Fibroblast of mammary gland (primary cell): ENCODE measurements at regions not wholly inside any gene's neighbourhood (a gene's known extent, or its start where the extent isn't known, plus 50 kb on each side); places are given as distances from the start of the nearest gene placed in this dataset.
A peak's percentile ranks its signal among the peaks of the same experiment; 100 is the strongest.

Experiments
- DNase-seq: peaks from one replicate; pipeline ENCODE4 v3.0.0-alpha.2; 2010; ENCODE audit warnings: low read depth
- H3K4me3 ChIP-seq: 2 replicates; pipeline ENCODE4 v1.5.1; 2011; ENCODE audit warnings: low read depth, mild to moderate bottlenecking, low read length, moderate library complexity; ENCODE audit not compliant: control insufficient read depth
- CTCF ChIP-seq: conservative IDR thresholded peaks from 2 replicates; pipeline ENCODE4 v1.5.1; 2011; ENCODE audit warnings: low read depth, low read length, inconsistent platforms; ENCODE audit not compliant: control insufficient read depth, insufficient read depth

- no peak for TF ChIP-seq CTCF
- no peak overlapping the region for H3K4me3 ChIP-seq
- DNase-seq = no peak
Observed at GRCh38 chr6:154917941-154918340, 77.2 kb upstream of the TIAM2 start.

DNA sequence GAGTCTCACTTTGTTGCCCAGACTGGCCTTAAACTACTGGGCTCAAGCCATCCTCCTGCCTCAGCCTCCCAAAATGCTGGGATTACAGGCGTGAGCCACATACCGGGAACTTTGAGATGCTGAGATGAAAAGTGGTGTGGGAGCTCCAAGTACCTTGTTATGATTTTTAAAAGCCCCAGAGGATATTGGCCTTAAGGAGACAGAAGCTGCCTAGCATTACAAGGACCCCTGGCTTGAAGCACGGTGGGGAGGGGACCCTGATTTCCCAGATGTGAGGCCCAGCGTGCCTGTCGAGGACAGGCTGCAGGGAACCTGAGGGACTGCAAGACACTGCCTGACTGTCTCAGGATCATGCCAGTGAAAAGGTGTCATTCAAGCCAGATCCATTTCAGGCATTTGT lies 75.3 kb upstream of the TIAM2 start:
- no peak for DNase-seq
- no peak overlapping the region for H3K4me3 ChIP-seq
- TF ChIP-seq CTCF = no peak

GRCh38 chr6:154920495-154921200 lies 74.5 kb upstream of the TIAM2 start:
- DNase-seq = peak; percentile 11
- no peak overlapping the region for H3K4me3 ChIP-seq
- TF ChIP-seq CTCF = no peak

DNA sequence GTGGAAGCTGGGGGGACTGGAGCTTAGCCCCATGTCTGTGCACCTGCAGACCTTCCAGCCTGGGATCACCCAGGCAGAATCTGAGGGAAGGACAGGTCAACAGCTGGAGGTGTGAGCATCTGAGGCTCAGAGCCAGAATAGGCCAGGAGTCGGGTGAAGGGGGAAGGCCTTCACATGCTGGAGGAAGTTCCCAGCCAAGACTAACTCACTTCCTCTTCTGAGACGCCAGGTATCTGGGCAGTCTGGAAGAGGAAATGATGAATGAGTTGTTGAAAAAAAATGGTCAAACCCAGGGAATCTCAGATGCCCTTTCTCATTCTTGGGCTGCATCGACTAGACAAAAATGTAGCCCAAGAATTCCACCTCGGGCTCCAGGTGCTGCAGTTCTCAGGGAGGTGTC lies 73.6 kb upstream of the TIAM2 start:
- no peak for DNase-seq
- TF ChIP-seq CTCF = no peak

DNA sequence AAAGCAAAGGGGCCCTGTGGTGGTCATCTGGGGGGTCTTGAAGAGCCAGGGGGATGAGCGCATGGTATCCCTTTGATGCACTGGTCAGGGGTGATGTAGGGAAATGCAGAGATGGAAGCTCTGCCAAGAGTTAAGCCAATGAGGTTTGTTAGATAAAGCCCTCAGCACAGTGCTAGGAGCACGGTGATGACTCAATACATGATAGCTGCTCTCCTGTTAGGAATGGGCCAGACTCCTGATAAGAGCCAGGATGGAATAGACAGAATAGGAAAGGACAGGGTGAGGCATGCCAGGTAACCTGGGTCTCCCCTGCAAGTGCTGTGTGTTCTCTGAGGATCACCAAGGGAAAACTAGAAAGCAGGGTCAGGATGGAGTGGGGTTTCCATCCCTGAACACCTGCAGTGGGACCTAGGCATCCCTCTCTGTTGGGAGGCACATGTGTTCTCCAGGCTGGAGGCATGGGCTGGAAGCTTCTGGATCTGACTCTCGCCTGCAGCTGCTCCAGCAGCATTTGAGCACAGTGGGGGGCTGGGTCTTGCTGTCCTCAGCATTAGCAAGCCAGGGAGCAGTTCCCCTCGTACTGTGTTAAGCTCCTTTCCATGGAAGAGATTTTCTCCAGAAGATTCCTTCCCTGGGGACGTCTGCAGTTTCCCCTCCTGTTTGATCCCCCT lies 71.8 kb upstream of the TIAM2 start:
- TF ChIP-seq CTCF = no peak
- H3K4me3 ChIP-seq = no peak overlapping the region
- no peak for DNase-seq

More for the DNA sequence above, 73.6 kb upstream of the TIAM2 start:
- no peak overlapping the region for H3K4me3 ChIP-seq

DNA sequence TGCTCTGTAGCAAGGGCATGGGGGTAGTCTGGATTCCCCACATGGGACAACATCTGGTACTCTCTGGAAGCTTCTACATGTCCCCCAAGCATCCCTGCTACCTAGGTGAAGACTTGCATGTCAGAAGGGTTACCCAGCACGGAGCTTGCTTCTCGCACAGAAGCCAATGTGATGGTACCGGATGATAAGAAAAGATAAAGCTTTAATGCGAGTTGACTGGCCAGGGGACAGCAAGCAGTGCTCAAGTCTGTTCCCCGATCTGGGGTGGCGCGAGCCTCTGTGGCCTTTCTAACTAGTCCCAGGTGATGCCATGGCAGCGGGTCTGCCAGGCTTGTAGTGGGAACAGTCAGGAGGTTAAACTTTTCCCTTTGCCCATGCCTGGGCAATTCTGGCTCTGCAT lies 70.0 kb upstream of the TIAM2 start:
- no peak overlapping the region for H3K4me3 ChIP-seq
- TF ChIP-seq CTCF = no peak

More for the DNA sequence above, 70.0 kb upstream of the TIAM2 start:
- DNase-seq = no peak
